GM12878 (cell line): ENCODE measurements at regions not wholly inside any gene's neighbourhood (a gene's known extent, or its start where the extent isn't known, plus 50 kb on each side); places are given as distances from the start of the nearest gene placed in this dataset.
"Not testable (repeated sequence)": the region's sequence is repeated elsewhere in the genome, so short reads cannot be mapped to it uniquely, and the experiment has no call there.

Experiments
- BRCA1 ChIP-seq: IDR thresholded peaks from 2 replicates; pipeline ENCODE4 v1.6.1; 2011; ENCODE audit warnings: low read depth, low read length, improper control_type of control experiment
- CBX3 ChIP-seq: fragments of 200-600 bp; sonication (generic); IDR thresholded peaks from 2 replicates; pipeline ENCODE4 v1.6.1; 2016; ENCODE audit warnings: low read depth, borderline replicate concordance
- CTCF ChIP-seq, 3 experiments: IDR thresholded peaks in 2 of 3; conservative IDR thresholded peaks in 1 of 3; 2 replicates each; pipeline ENCODE4 v1.5.1; 2011; ENCODE audit warnings: low read depth in 3 of 3, low read length in 3 of 3, mild to moderate bottlenecking in 3 of 3, control low read depth in 2 of 3, moderate library complexity in 2 of 3, inconsistent platforms in 1 of 3, mixed read lengths in 1 of 3; ENCODE audit not compliant: control insufficient read depth in 2 of 3, insufficient read depth in 1 of 3; ENCODE audit errors: extremely low read depth in 1 of 3
- DPF2 ChIP-seq: fragments of 450-650 bp; IDR thresholded peaks from 2 replicates; pipeline ENCODE4 v1.6.1; 2017; ENCODE audit warnings: mild to moderate bottlenecking
- ELK1 ChIP-seq: IDR thresholded peaks from 2 replicates; pipeline ENCODE4 v1.6.1; 2012; ENCODE audit warnings: low read depth, low read length, improper control_type of control experiment
- FOXK2 ChIP-seq: fragments of 450-650 bp; IDR thresholded peaks from 2 replicates; pipeline ENCODE4 v1.6.1; 2017; ENCODE audit warnings: mild to moderate bottlenecking, moderate library complexity
- POLR2A ChIP-seq: IDR thresholded peaks from 2 replicates; pipeline ENCODE4 v1.6.1; 2011; ENCODE audit warnings: low read depth, mild to moderate bottlenecking, low read length
- RELA ChIP-seq: fragments of 450-650 bp; IDR thresholded peaks from 2 replicates; pipeline ENCODE4 v1.8.0; 2014; ENCODE audit warnings: borderline replicate concordance; ENCODE audit not compliant: partially characterized antibody
- REST ChIP-seq: IDR thresholded peaks from 2 replicates; pipeline ENCODE4 v1.6.1; 2012; ENCODE audit warnings: mild to moderate bottlenecking, low read depth, low read length
- SP1 ChIP-seq: IDR thresholded peaks from one replicate; pipeline ENCODE4 v1.6.1; 2011; ENCODE audit warnings: low read depth, low read length
- YY1 ChIP-seq: IDR thresholded peaks from 2 replicates; pipeline ENCODE4 v1.6.1; 2011; ENCODE audit warnings: low read depth, mild to moderate bottlenecking, low read length
- ZBTB33 ChIP-seq: fragments of 450-650 bp; IDR thresholded peaks from 2 replicates; pipeline ENCODE4 v1.6.1; 2017; ENCODE audit warnings: mild to moderate bottlenecking
- ZNF24 ChIP-seq: fragments of 450-650 bp; IDR thresholded peaks from 2 replicates; pipeline ENCODE4 v1.6.1; 2017; ENCODE audit warnings: antibody characterized with exemption, mild to moderate bottlenecking
- ZNF274 ChIP-seq: IDR thresholded peaks from one replicate; pipeline ENCODE4 v1.8.0; 2011; ENCODE audit not compliant: insufficient read length, insufficient read depth

- not testable (repeated sequence) for TF ChIP-seq FOXK2; SP1; CTCF (IDR thresholded peaks at IDR 0.05 in 2 of 3, conservative IDR thresholded peaks at IDR 0.05 in 1 of 3; ENCODE audit: control insufficient read depth in 2 of 3, extremely low read depth in 1 of 3, insufficient read depth in 1 of 3, low read depth in 3 of 3, low read length in 3 of 3); ZNF274; ZBTB33; YY1; BRCA1; REST; ELK1; POLR2A; CBX3; DPF2; RELA; ZNF24
Observed at GRCh38 chr16:16770717-16771116, 391.8 kb downstream of the NPIPA7 start.
